GM19328 (cell line): ENCODE measurements at regions not wholly inside any gene's neighbourhood (a gene's known extent, or its start where the extent isn't known, plus 50 kb on each side); places are given as distances from the start of the nearest gene placed in this dataset.

Experiments
- ATAC-seq: cut with Tn5 transposase; IDR thresholded peaks from one replicate; pipeline ENCODE4 v1.9.1; 2021; ENCODE audit warnings: mild to moderate bottlenecking, moderate library complexity; ENCODE audit not compliant: unreplicated experiment

GRCh38 chr4:56286763-56287162 lies 100.5 kb downstream of the AASDH start:
- ATAC-seq = no peak

- no peak for ATAC-seq
These were observed 103.9 kb downstream of the AASDH start for GRCh38 chr4:56283375-56283774.

- ATAC-seq = no peak
These were observed 105.3 kb downstream of the AASDH start for GRCh38 chr4:56282004-56282403.

GRCh38 chr4:56276547-56276946 lies 110.7 kb downstream of the AASDH start:
- no peak for ATAC-seq

- no peak for ATAC-seq
These were observed 113.9 kb downstream of the AASDH start for GRCh38 chr4:56273391-56273790.

- ATAC-seq = no peak
These were observed 114.4 kb downstream of the AASDH start for GRCh38 chr4:56272927-56273326.

GRCh38 chr4:56272003-56272402 lies 115.3 kb downstream of the AASDH start:
- ATAC-seq = no peak

GRCh38 chr4:56271131-56271530 lies 116.2 kb downstream of the AASDH start:
- no peak for ATAC-seq

- ATAC-seq = no peak
These were observed 119.7 kb downstream of the AASDH start for GRCh38 chr4:56267558-56267957.

GRCh38 chr4:56264873-56265272 lies 122.4 kb downstream of the AASDH start:
- ATAC-seq = no peak

GRCh38 chr4:56261027-56261426 lies 126.3 kb downstream of the AASDH start:
- peak; percentile 79 for ATAC-seq

- ATAC-seq = no peak
These were observed 127.0 kb downstream of the AASDH start for GRCh38 chr4:56260320-56260719.

- ATAC-seq = no peak
These were observed 127.6 kb downstream of the AASDH start for GRCh38 chr4:56259655-56260054.

- ATAC-seq = no peak
These were observed 131.5 kb downstream of the AASDH start for GRCh38 chr4:56255820-56256219.

- ATAC-seq = no peak
These were observed 133.5 kb downstream of the AASDH start for GRCh38 chr4:56253666-56254305.

- ATAC-seq = no peak
These were observed 134.6 kb downstream of the AASDH start for GRCh38 chr4:56252561-56253152.

- no peak for ATAC-seq
These were observed 135.7 kb downstream of the AASDH start for GRCh38 chr4:56251556-56251955.

GRCh38 chr4:56250776-56251175 lies 136.5 kb downstream of the AASDH start:
- ATAC-seq = no peak

- ATAC-seq = no peak
These were observed 139.6 kb downstream of the AASDH start for GRCh38 chr4:56247646-56248045.

- ATAC-seq = no peak
These were observed 141.1 kb downstream of the AASDH start for GRCh38 chr4:56246233-56246610.

GRCh38 chr4:56245547-56246232 lies 141.6 kb downstream of the AASDH start:
- ATAC-seq = no peak

GRCh38 chr4:56244681-56245080 lies 142.6 kb downstream of the AASDH start:
- no peak for ATAC-seq
